ENCODE measurements at regions not wholly inside any gene's neighbourhood (a gene's known extent, or its start where the extent isn't known, plus 50 kb on each side); places are given as distances from the start of the nearest gene placed in this dataset.
"Not testable (repeated sequence)": the region's sequence is repeated elsewhere in the genome, so short reads cannot be mapped to it uniquely, and the experiment has no call there.

- no peak for DNase-seq
Observed at GRCh38 chr4:126470862-126471261, 1156.1 kb downstream of the FAT4 start.

GRCh38 chr4:126475730-126476129 lies 1157.0 kb upstream of the INTU start:
- DNase-seq = no peak

GRCh38 chr4:126479709-126480108 lies 1153.0 kb upstream of the INTU start:
- DNase-seq = no peak

- DNase-seq = no peak
Observed at GRCh38 chr4:126482311-126482710, 1150.4 kb upstream of the INTU start.

GRCh38 chr4:126486377-126486776 lies 1146.4 kb upstream of the INTU start:
- no peak for DNase-seq

- DNase-seq = no peak
Observed at GRCh38 chr4:126489826-126490463, 1142.8 kb upstream of the INTU start.

GRCh38 chr4:126495163-126495752 lies 1137.5 kb upstream of the INTU start:
- DNase-seq = no peak

- no peak for DNase-seq
Observed at GRCh38 chr4:126512979-126513378, 1119.8 kb upstream of the INTU start.

- DNase-seq = no peak
Observed at GRCh38 chr4:126513596-126513995, 1119.2 kb upstream of the INTU start.

- DNase-seq = no peak
Observed at GRCh38 chr4:126520731-126521130, 1112.0 kb upstream of the INTU start.

- not testable (repeated sequence) for DNase-seq
Observed at GRCh38 chr4:126525400-126525799, 1107.4 kb upstream of the INTU start.

GRCh38 chr4:126526335-126526734 lies 1106.4 kb upstream of the INTU start:
- no peak for DNase-seq

GRCh38 chr4:126529997-126530396 lies 1102.8 kb upstream of the INTU start:
- no peak for DNase-seq

GRCh38 chr4:126530996-126531585 lies 1101.7 kb upstream of the INTU start:
- no peak for DNase-seq

GRCh38 chr4:126532527-126532926 lies 1100.2 kb upstream of the INTU start:
- no peak for DNase-seq

- DNase-seq = no peak
Observed at GRCh38 chr4:126533146-126533805, 1099.5 kb upstream of the INTU start.

GRCh38 chr4:126539771-126540170 lies 1093.0 kb upstream of the INTU start:
- no peak for DNase-seq

GRCh38 chr4:126541820-126542219 lies 1090.9 kb upstream of the INTU start:
- no peak for DNase-seq

GRCh38 chr4:126544276-126544675 lies 1088.5 kb upstream of the INTU start:
- no peak for DNase-seq

GRCh38 chr4:126546197-126546596 lies 1086.6 kb upstream of the INTU start:
- DNase-seq = not testable (repeated sequence)

- DNase-seq = no peak
Observed at GRCh38 chr4:126547352-126547751, 1085.4 kb upstream of the INTU start.

- DNase-seq = no peak
Observed at GRCh38 chr4:126548890-126549289, 1083.9 kb upstream of the INTU start.

- no peak for DNase-seq
Observed at GRCh38 chr4:126552321-126552720, 1080.4 kb upstream of the INTU start.

GRCh38 chr4:126553248-126553647 lies 1079.5 kb upstream of the INTU start:
- DNase-seq = no peak

Measured in NCI-H1048 (cell line).